ENCODE measurements at regions not wholly inside any gene's neighbourhood (a gene's known extent, or its start where the extent isn't known, plus 50 kb on each side); places are given as distances from the start of the nearest gene placed in this dataset.

- H2AFZ ChIP-seq (ENCODE audit: low read depth, low read length) = no peak overlapping the region
- H3K9me3 ChIP-seq (ENCODE audit: low read length) = no peaks in the 10 kb centered on the region
- no peaks in the 10 kb centered on the region for H3K36me3 ChIP-seq (ENCODE audit: insufficient read depth, low read length)
Measured at GRCh38 chr18:3328532-3328931, 66.6 kb downstream of the MYL12B start.

GRCh38 chr18:3329471-3329870, 67.5 kb downstream of the MYL12B start:
- Histone ChIP-seq H3K27me3 (ENCODE audit: insufficient read depth, low read length) (no peaks in the 10 kb centered on the region), H2AFZ (ENCODE audit: low read depth, low read length) (no peak overlapping the region), H3K9me3 (ENCODE audit: low read length) (no peaks in the 10 kb centered on the region), H3K4me1 (ENCODE audit: insufficient read depth, low read length) (no peaks in the 10 kb centered on the region), H3K4me3 (ENCODE audit: low read length) (no peak overlapping the region), H3K36me3 (ENCODE audit: insufficient read depth, low read length) (no peaks in the 10 kb centered on the region)

More at GRCh38 chr18:3328532-3328931, 66.6 kb downstream of the MYL12B start:
- Histone ChIP-seq H3K4me1 (ENCODE audit: insufficient read depth, low read length) (peaks cover 2% of the 10 kb centered on the region), H3K4me3 (ENCODE audit: low read length) (no peak overlapping the region), H3K27me3 (ENCODE audit: insufficient read depth, low read length) (no peaks in the 10 kb centered on the region)

GRCh38 chr18:3329872-3330271, 67.9 kb downstream of the MYL12B start:
- Histone ChIP-seq H3K9me3 (ENCODE audit: low read length) (no peaks in the 10 kb centered on the region), H3K4me1 (ENCODE audit: insufficient read depth, low read length) (no peaks in the 10 kb centered on the region), H2AFZ (ENCODE audit: low read depth, low read length) (no peak overlapping the region), H3K4me3 (ENCODE audit: low read length) (no peak overlapping the region), H3K27me3 (ENCODE audit: insufficient read depth, low read length) (no peaks in the 10 kb centered on the region), H3K36me3 (ENCODE audit: insufficient read depth, low read length) (no peaks in the 10 kb centered on the region)

GRCh38 chr18:3330622-3331021, 68.7 kb downstream of the MYL12B start:
- Histone ChIP-seq H3K27me3 (ENCODE audit: insufficient read depth, low read length) (no peaks in the 10 kb centered on the region), H3K9me3 (ENCODE audit: low read length) (no peaks in the 10 kb centered on the region), H3K4me3 (ENCODE audit: low read length) (no peak overlapping the region), H3K36me3 (ENCODE audit: insufficient read depth, low read length) (no peaks in the 10 kb centered on the region), H2AFZ (ENCODE audit: low read depth, low read length) (no peak overlapping the region), H3K4me1 (ENCODE audit: insufficient read depth, low read length) (no peaks in the 10 kb centered on the region)

GRCh38 chr18:3332376-3332775, 70.4 kb downstream of the MYL12B start:
- H3K4me3 ChIP-seq (ENCODE audit: low read length) = no peak overlapping the region
- no peaks in the 10 kb centered on the region for H3K9me3 ChIP-seq (ENCODE audit: low read length)
- no peaks in the 10 kb centered on the region for H3K36me3 ChIP-seq (ENCODE audit: insufficient read depth, low read length)
- no peak overlapping the region for H2AFZ ChIP-seq (ENCODE audit: low read depth, low read length)
- no peaks in the 10 kb centered on the region for H3K4me1 ChIP-seq (ENCODE audit: insufficient read depth, low read length)
- H3K27me3 ChIP-seq (ENCODE audit: insufficient read depth, low read length) = no peaks in the 10 kb centered on the region

GRCh38 chr18:3333056-3333720, 71.3 kb downstream of the MYL12B start:
- no peaks in the 10 kb centered on the region for H3K27me3 ChIP-seq (ENCODE audit: insufficient read depth, low read length)
- no peaks in the 10 kb centered on the region for H3K9me3 ChIP-seq (ENCODE audit: low read length)
- H3K36me3 ChIP-seq (ENCODE audit: insufficient read depth, low read length) = no peaks in the 10 kb centered on the region
- H3K4me3 ChIP-seq (ENCODE audit: low read length) = no peak overlapping the region
- no peaks in the 10 kb centered on the region for H3K4me1 ChIP-seq (ENCODE audit: insufficient read depth, low read length)
- H2AFZ ChIP-seq (ENCODE audit: low read depth, low read length) = no peak overlapping the region

- Histone ChIP-seq H3K4me3 (ENCODE audit: low read length) (no peak overlapping the region), H3K36me3 (ENCODE audit: insufficient read depth, low read length) (no peaks in the 10 kb centered on the region), H3K9me3 (ENCODE audit: low read length) (no peaks in the 10 kb centered on the region), H3K4me1 (ENCODE audit: insufficient read depth, low read length) (no peaks in the 10 kb centered on the region), H2AFZ (ENCODE audit: low read depth, low read length) (no peak overlapping the region), H3K27me3 (ENCODE audit: insufficient read depth, low read length) (no peaks in the 10 kb centered on the region)
Measured at GRCh38 chr18:3333721-3334386, 71.9 kb downstream of the MYL12B start.

GRCh38 chr18:3340015-3340681, 78.2 kb downstream of the MYL12B start:
- no peaks in the 10 kb centered on the region for H3K27me3 ChIP-seq (ENCODE audit: insufficient read depth, low read length)
- H3K36me3 ChIP-seq (ENCODE audit: insufficient read depth, low read length) = no peaks in the 10 kb centered on the region
- no peaks in the 10 kb centered on the region for H3K4me1 ChIP-seq (ENCODE audit: insufficient read depth, low read length)
- no peaks in the 10 kb centered on the region for H3K9me3 ChIP-seq (ENCODE audit: low read length)
- H3K4me3 ChIP-seq (ENCODE audit: low read length) = no peak overlapping the region
- H2AFZ ChIP-seq (ENCODE audit: low read depth, low read length) = no peak overlapping the region

- Histone ChIP-seq H2AFZ (ENCODE audit: low read depth, low read length) (no peak overlapping the region), H3K9me3 (ENCODE audit: low read length) (no peaks in the 10 kb centered on the region), H3K27me3 (ENCODE audit: insufficient read depth, low read length) (no peaks in the 10 kb centered on the region), H3K36me3 (ENCODE audit: insufficient read depth, low read length) (no peaks in the 10 kb centered on the region), H3K4me1 (ENCODE audit: insufficient read depth, low read length) (no peaks in the 10 kb centered on the region), H3K4me3 (ENCODE audit: low read length) (no peak overlapping the region)
Measured at GRCh38 chr18:3340682-3341097, 78.8 kb downstream of the MYL12B start.

- H3K27me3 ChIP-seq (ENCODE audit: insufficient read depth, low read length) = no peaks in the 10 kb centered on the region
- H3K4me1 ChIP-seq (ENCODE audit: insufficient read depth, low read length) = peaks cover 7% of the 10 kb centered on the region
- no peaks in the 10 kb centered on the region for H3K36me3 ChIP-seq (ENCODE audit: insufficient read depth, low read length)
- no peak overlapping the region for H2AFZ ChIP-seq (ENCODE audit: low read depth, low read length)
- no peak overlapping the region for H3K4me3 ChIP-seq (ENCODE audit: low read length)
- H3K9me3 ChIP-seq (ENCODE audit: low read length) = no peaks in the 10 kb centered on the region
Measured at GRCh38 chr18:3342628-3343027, 80.7 kb downstream of the MYL12B start.

GRCh38 chr18:3345452-3345851, 83.5 kb downstream of the MYL12B start:
- no peak overlapping the region for H2AFZ ChIP-seq (ENCODE audit: low read depth, low read length)
- no peaks in the 10 kb centered on the region for H3K27me3 ChIP-seq (ENCODE audit: insufficient read depth, low read length)
- H3K36me3 ChIP-seq (ENCODE audit: insufficient read depth, low read length) = no peaks in the 10 kb centered on the region
- H3K9me3 ChIP-seq (ENCODE audit: low read length) = no peaks in the 10 kb centered on the region
- peaks cover 8% of the 10 kb centered on the region for H3K4me1 ChIP-seq (ENCODE audit: insufficient read depth, low read length)
- H3K4me3 ChIP-seq (ENCODE audit: low read length) = no peak overlapping the region

- Histone ChIP-seq H3K4me3 (ENCODE audit: low read length) (no peak overlapping the region), H2AFZ (ENCODE audit: low read depth, low read length) (no peak overlapping the region), H3K36me3 (ENCODE audit: insufficient read depth, low read length) (no peaks in the 10 kb centered on the region), H3K9me3 (ENCODE audit: low read length) (no peaks in the 10 kb centered on the region), H3K27me3 (ENCODE audit: insufficient read depth, low read length) (no peaks in the 10 kb centered on the region), H3K4me1 (ENCODE audit: insufficient read depth, low read length) (peaks cover 8% of the 10 kb centered on the region)
Measured at GRCh38 chr18:3345885-3346284, 84.0 kb downstream of the MYL12B start.

- Histone ChIP-seq H3K4me3 (ENCODE audit: low read length) (no peak overlapping the region), H3K9me3 (ENCODE audit: low read length) (no peaks in the 10 kb centered on the region), H3K27me3 (ENCODE audit: insufficient read depth, low read length) (no peaks in the 10 kb centered on the region), H3K36me3 (ENCODE audit: insufficient read depth, low read length) (no peaks in the 10 kb centered on the region), H3K4me1 (ENCODE audit: insufficient read depth, low read length) (peaks cover 8% of the 10 kb centered on the region), H2AFZ (ENCODE audit: low read depth, low read length) (no peak overlapping the region)
Measured at GRCh38 chr18:3346487-3346886, 84.6 kb downstream of the MYL12B start.
